ENCODE measurements at regions not wholly inside any gene's neighbourhood (a gene's known extent, or its start where the extent isn't known, plus 50 kb on each side); places are given as distances from the start of the nearest gene placed in this dataset.

DNA sequence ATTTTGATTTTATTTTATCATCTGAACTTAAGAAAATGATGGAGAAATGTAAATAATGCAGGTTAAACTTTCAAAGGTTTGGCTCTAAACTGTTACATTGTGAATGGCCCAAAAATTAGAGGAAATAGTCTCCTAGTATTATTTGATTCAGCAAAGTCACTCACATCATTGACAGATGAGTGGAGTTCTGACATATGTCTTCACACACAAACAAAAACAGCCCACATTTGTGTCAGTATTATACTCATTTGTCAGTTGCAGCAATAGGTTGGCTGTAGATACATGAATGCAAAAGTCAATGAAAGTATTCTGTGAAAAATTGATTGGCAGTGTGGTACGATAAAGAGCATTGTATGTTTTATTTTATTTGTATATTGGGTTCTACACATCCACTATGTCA is 108.8 kb upstream of the BMPER start:
- TF ChIP-seq, protein P1, sequence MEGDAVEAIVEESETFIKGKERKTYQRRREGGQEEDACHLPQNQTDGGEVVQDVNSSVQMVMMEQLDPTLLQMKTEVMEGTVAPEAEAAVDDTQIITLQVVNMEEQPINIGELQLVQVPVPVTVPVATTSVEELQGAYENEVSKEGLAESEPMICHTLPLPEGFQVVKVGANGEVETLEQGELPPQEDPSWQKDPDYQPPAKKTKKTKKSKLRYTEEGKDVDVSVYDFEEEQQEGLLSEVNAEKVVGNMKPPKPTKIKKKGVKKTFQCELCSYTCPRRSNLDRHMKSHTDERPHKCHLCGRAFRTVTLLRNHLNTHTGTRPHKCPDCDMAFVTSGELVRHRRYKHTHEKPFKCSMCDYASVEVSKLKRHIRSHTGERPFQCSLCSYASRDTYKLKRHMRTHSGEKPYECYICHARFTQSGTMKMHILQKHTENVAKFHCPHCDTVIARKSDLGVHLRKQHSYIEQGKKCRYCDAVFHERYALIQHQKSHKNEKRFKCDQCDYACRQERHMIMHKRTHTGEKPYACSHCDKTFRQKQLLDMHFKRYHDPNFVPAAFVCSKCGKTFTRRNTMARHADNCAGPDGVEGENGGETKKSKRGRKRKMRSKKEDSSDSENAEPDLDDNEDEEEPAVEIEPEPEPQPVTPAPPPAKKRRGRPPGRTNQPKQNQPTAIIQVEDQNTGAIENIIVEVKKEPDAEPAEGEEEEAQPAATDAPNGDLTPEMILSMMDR (IDR thresholded peaks at IDR 0.05) = no peak
- no peak for TF ChIP-seq POLR2A (IDR thresholded peaks at IDR 0.05)
- no peak for TF ChIP-seq EP300 (IDR thresholded peaks at IDR 0.05)
- no peak for TF ChIP-seq POLR2AphosphoS5 (IDR thresholded peaks at IDR 0.05)

Measured in upper lobe of left lung (tissue), 4 donors.